AG09319 (cell line): ENCODE measurements at regions not wholly inside any gene's neighbourhood (a gene's known extent, or its start where the extent isn't known, plus 50 kb on each side); places are given as distances from the start of the nearest gene placed in this dataset.

Experiments
- DNase-seq: peaks from one replicate; pipeline ENCODE4 v3.0.0-alpha.2; 2010; ENCODE audit warnings: low read depth; ENCODE audit errors: extremely low read depth
- TF ChIP-seq, protein P1 (sequence below): IDR thresholded peaks from 2 replicates; pipeline ENCODE4 v1.5.1; 2011; ENCODE audit warnings: low read depth, mild to moderate bottlenecking, inconsistent platforms, low read length, moderate library complexity

GRCh38 chr13:26965952-26966700 lies 205.5 kb downstream of the USP12 start:
- TF ChIP-seq, protein P1, sequence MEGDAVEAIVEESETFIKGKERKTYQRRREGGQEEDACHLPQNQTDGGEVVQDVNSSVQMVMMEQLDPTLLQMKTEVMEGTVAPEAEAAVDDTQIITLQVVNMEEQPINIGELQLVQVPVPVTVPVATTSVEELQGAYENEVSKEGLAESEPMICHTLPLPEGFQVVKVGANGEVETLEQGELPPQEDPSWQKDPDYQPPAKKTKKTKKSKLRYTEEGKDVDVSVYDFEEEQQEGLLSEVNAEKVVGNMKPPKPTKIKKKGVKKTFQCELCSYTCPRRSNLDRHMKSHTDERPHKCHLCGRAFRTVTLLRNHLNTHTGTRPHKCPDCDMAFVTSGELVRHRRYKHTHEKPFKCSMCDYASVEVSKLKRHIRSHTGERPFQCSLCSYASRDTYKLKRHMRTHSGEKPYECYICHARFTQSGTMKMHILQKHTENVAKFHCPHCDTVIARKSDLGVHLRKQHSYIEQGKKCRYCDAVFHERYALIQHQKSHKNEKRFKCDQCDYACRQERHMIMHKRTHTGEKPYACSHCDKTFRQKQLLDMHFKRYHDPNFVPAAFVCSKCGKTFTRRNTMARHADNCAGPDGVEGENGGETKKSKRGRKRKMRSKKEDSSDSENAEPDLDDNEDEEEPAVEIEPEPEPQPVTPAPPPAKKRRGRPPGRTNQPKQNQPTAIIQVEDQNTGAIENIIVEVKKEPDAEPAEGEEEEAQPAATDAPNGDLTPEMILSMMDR = no peak
- no peak for DNase-seq

- TF ChIP-seq, protein P1 = no peak
- no peak for DNase-seq
These were observed 204.0 kb upstream of the GPR12 start for GRCh38 chr13:26964278-26965250.

DNA sequence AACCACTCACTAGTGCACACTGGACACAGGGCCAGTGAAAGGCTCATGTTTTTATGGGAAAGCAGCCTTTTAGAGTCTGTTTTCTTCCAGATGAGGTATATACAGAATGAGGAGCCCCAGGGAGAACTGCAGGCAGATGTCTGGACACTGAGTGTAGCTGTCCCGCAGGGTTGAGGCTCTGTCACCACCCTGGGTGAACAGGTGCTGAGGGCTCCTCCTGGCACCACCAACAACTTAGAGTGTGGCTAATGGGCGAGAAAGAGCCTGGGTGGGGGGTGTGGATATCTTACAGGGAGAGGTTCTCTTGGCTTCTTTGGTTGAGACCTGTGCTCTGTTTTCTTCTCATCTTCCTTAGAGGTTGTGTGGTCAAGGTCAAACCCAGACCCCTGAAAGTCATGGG lies 202.1 kb upstream of the GPR12 start:
- DNase-seq = no peak
- TF ChIP-seq, protein P1 = no peak

- no peak for DNase-seq
- TF ChIP-seq, protein P1 = no peak
These were observed 201.5 kb upstream of the GPR12 start for GRCh38 chr13:26961890-26962615.

GRCh38 chr13:26957182-26957581 lies 196.6 kb upstream of the GPR12 start:
- DNase-seq = no peak
- TF ChIP-seq, protein P1 = no peak

- TF ChIP-seq, protein P1 = no peak
- DNase-seq = no peak
These were observed 196.0 kb upstream of the GPR12 start for GRCh38 chr13:26956522-26957142.
